ENCODE measurements at regions not wholly inside any gene's neighbourhood (a gene's known extent, or its start where the extent isn't known, plus 50 kb on each side); places are given as distances from the start of the nearest gene placed in this dataset.

- TF ChIP-seq CTCF (IDR thresholded peaks at IDR 0.05) (no peak), POLR2A (IDR thresholded peaks at IDR 0.05) (no peak), EP300 (IDR thresholded peaks at IDR 0.05) (no peak)
Measured at GRCh38 chr11:92152245-92152644, 72.4 kb upstream of the FAT3 start.
